Erythroblast (primary cell): ENCODE measurements at regions not wholly inside any gene's neighbourhood (a gene's known extent, or its start where the extent isn't known, plus 50 kb on each side); places are given as distances from the start of the nearest gene placed in this dataset.

ENCODE experiments used
- GATA1 ChIP-seq: IDR thresholded peaks from 2 replicates; pipeline ENCODE4 v1.6.1; 2011; ENCODE audit warnings: low read depth, mild to moderate bottlenecking, control low read depth, low read length, moderate library complexity
- POLR2A ChIP-seq: IDR thresholded peaks from 2 replicates; pipeline ENCODE4 v1.6.1; 2011; ENCODE audit warnings: mild to moderate bottlenecking, low read length

DNA sequence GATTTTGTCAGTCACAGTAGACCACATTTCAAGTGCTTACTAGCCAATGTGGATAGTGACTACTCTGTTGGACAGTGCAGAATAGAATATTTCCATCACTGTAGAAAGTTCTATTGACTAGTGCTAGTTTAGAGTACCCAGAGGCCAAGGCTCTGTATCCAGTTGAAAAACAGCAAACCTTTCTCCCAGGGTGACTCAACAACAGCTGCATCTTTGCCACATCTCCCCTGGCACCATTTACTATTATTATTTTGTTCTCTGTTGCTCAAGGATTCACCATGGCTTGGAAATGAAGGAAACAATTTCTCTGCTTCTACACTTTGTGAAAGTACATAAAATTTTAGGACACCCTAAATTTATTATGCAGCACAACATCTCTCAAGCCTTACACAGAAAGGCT is 85.3 kb upstream of the WDR26 start:
- TF ChIP-seq POLR2A (no peak), GATA1 (no peak)
